ENCODE measurements at regions not wholly inside any gene's neighbourhood (a gene's known extent, or its start where the extent isn't known, plus 50 kb on each side); places are given as distances from the start of the nearest gene placed in this dataset.

GRCh38 chr17:72296456-72296855 is 175.6 kb downstream of the SOX9 start (continued):
- TF ChIP-seq ZNF462 (CRISPR knock-in tag; IDR thresholded peaks at IDR 0.05): no peak
- no peak for TF ChIP-seq EZH2phosphoT487 (IDR thresholded peaks at IDR 0.05; ENCODE audit: unreplicated experiment)
- no peak for TF ChIP-seq EZH2 (IDR thresholded peaks at IDR 0.05; ENCODE audit: low read depth, unreplicated experiment)
- TF ChIP-seq STAT1 (IDR thresholded peaks at IDR 0.05; ENCODE audit: unreplicated experiment): no peak
- TF ChIP-seq NANOG (IDR thresholded peaks at IDR 0.05; ENCODE audit: borderline replicate concordance): no peak
- TF ChIP-seq, protein P1, sequence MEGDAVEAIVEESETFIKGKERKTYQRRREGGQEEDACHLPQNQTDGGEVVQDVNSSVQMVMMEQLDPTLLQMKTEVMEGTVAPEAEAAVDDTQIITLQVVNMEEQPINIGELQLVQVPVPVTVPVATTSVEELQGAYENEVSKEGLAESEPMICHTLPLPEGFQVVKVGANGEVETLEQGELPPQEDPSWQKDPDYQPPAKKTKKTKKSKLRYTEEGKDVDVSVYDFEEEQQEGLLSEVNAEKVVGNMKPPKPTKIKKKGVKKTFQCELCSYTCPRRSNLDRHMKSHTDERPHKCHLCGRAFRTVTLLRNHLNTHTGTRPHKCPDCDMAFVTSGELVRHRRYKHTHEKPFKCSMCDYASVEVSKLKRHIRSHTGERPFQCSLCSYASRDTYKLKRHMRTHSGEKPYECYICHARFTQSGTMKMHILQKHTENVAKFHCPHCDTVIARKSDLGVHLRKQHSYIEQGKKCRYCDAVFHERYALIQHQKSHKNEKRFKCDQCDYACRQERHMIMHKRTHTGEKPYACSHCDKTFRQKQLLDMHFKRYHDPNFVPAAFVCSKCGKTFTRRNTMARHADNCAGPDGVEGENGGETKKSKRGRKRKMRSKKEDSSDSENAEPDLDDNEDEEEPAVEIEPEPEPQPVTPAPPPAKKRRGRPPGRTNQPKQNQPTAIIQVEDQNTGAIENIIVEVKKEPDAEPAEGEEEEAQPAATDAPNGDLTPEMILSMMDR (conservative IDR thresholded peaks at IDR 0.05; ENCODE audit: low read depth in 2 of 2): no peak
- TF ChIP-seq CREB1 (CRISPR knock-in tag; IDR thresholded peaks at IDR 0.05; ENCODE audit: low read depth): no peak

Measured in GM23338 (cell line).